ENCODE measurements at regions not wholly inside any gene's neighbourhood (a gene's known extent, or its start where the extent isn't known, plus 50 kb on each side); places are given as distances from the start of the nearest gene placed in this dataset.

DNA sequence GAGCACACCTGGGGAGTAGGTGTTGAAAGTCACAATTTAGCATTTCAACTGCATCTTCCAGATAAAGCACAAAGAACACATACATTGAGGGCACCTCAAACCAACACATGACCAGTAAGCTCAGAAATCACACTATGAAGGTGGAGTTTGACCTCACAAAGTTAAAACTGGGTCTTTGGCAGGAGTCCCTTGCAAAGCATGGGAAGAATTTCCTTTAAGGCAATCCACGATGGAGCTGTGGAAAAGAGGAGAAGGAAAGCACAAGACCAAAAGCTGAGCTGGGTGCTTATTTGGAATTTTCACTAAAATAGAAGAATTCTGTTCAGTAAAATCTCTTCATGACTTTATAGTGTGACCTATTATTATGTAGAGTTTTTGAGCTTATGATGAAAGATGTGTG is 212.9 kb upstream of the APCDD1 start:
- TF ChIP-seq EP300 (IDR thresholded peaks at IDR 0.05; ENCODE audit: borderline replicate concordance) (no peak), TCF12 (IDR thresholded peaks at IDR 0.05; ENCODE audit: low read depth) (no peak), EGR1 (IDR thresholded peaks at IDR 0.05) (no peak), YY1 (IDR thresholded peaks at IDR 0.05; ENCODE audit: low read depth) (no peak), CEBPB (IDR thresholded peaks at IDR 0.05) (no peak)

- TF ChIP-seq RAD21 (IDR thresholded peaks at IDR 0.05; ENCODE audit: low read depth), result no peak
- TF ChIP-seq TCF12 (IDR thresholded peaks at IDR 0.05; ENCODE audit: low read depth), result no peak
- 0 out of 2 replicates have a peak, but pooled peaks have one; percentile 41 for TF ChIP-seq YY1 (IDR thresholded peaks at IDR 0.05; ENCODE audit: low read depth)
- TF ChIP-seq REST (IDR thresholded peaks at IDR 0.05; ENCODE audit: low read depth), result no peak
- TF ChIP-seq NFIC (IDR thresholded peaks at IDR 0.05), result no peak
These were observed 211.3 kb upstream of the APCDD1 start for GRCh38 chr18:10242936-10243680.

DNA sequence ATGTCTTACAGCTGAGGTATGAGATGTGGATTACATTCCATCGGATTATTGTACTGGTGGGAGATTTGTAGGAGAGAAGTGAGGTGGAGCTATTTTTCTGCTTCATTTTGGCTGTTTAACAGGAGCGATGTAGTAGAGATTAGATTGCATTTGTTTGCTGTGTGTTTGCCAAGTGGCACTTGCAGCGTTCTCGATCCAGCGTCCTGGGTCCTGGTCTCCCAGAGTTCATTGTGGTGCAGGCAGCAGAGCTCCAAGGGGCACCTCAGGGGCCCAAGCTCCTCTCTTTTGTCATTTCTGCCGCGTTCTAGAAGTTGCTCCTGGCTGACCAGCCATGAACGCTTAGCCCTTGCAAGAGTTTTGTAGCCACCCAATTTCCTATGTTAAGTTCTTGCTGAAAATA is 210.1 kb upstream of the APCDD1 start:
- no peak for TF ChIP-seq EP300 (IDR thresholded peaks at IDR 0.05; ENCODE audit: borderline replicate concordance)
- TF ChIP-seq FOXM1 (IDR thresholded peaks at IDR 0.05; ENCODE audit: borderline replicate concordance, low read depth), result no peak
- no peak for TF ChIP-seq USF1 (IDR thresholded peaks at IDR 0.05)
- no peak for TF ChIP-seq TCF12 (IDR thresholded peaks at IDR 0.05; ENCODE audit: low read depth)
- TF ChIP-seq RAD21 (IDR thresholded peaks at IDR 0.05; ENCODE audit: low read depth), result no peak
- no peak for TF ChIP-seq CREB1 (IDR thresholded peaks at IDR 0.05; ENCODE audit: low read depth)
- TF ChIP-seq TEAD4 (IDR thresholded peaks at IDR 0.05), result no peak

DNA sequence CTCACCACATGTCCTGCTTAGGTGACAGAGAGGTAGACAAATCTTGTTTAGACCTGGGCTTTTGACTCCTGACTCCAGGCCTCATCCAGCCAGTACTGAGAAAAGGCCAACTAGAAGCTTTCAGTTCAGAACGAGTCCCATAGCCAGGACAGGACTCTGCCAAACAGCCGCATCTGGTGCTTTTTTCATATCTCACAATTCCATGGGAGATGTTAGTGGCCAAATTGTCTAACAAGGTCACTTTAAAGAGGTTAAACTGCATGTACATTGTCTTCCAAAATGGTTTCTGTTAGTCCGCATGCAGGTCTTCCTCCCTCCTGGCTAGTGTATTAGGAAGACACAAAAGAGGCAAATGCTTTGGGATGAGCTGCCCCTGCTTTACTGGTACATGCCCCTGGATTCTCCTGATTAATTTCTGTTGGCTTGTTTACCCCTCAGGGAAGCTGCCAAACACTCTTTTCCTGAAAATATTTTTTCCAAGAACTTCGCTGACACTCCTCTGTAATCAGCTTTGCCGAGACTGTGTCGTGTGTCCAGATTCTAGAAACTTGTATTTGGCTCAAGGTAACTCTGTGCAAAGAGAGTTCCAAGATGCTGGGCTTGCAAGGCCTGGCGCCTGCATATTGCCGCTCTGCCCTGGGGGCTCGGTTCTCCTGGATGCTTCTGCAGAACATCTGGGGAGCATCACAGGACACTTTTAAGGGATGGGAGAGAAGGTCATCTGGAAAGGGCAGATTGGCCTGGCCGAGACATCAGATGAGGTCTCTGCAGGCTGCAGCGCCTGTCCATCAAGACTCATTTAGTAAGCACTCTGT is 209.2 kb upstream of the APCDD1 start:
- TF ChIP-seq MAX (IDR thresholded peaks at IDR 0.05) (no peak), EGR1 (IDR thresholded peaks at IDR 0.05) (no peak), ZBTB7A (IDR thresholded peaks at IDR 0.05; ENCODE audit: low read depth) (no peak), EP300 (IDR thresholded peaks at IDR 0.05; ENCODE audit: borderline replicate concordance) (no peak), FOXM1 (IDR thresholded peaks at IDR 0.05; ENCODE audit: borderline replicate concordance, low read depth) (no peak), TCF12 (IDR thresholded peaks at IDR 0.05; ENCODE audit: low read depth) (no peak), CEBPB (IDR thresholded peaks at IDR 0.05) (no peak), CREB1 (IDR thresholded peaks at IDR 0.05; ENCODE audit: low read depth) (no peak), USF1 (IDR thresholded peaks at IDR 0.05) (no peak), TEAD4 (IDR thresholded peaks at IDR 0.05) (no peak), TAF1 (IDR thresholded peaks at IDR 0.05; ENCODE audit: low read depth) (no peak)

GRCh38 chr18:10245846-10246175 is 208.6 kb upstream of the APCDD1 start:
- TF ChIP-seq FOXM1 (IDR thresholded peaks at IDR 0.05; ENCODE audit: borderline replicate concordance, low read depth), result no peak
- no peak for TF ChIP-seq REST (IDR thresholded peaks at IDR 0.05; ENCODE audit: low read depth)
- TF ChIP-seq CEBPB (IDR thresholded peaks at IDR 0.05), result no peak
- TF ChIP-seq EP300 (IDR thresholded peaks at IDR 0.05; ENCODE audit: borderline replicate concordance), result no peak
- no peak for TF ChIP-seq RAD21 (IDR thresholded peaks at IDR 0.05; ENCODE audit: low read depth)

DNA sequence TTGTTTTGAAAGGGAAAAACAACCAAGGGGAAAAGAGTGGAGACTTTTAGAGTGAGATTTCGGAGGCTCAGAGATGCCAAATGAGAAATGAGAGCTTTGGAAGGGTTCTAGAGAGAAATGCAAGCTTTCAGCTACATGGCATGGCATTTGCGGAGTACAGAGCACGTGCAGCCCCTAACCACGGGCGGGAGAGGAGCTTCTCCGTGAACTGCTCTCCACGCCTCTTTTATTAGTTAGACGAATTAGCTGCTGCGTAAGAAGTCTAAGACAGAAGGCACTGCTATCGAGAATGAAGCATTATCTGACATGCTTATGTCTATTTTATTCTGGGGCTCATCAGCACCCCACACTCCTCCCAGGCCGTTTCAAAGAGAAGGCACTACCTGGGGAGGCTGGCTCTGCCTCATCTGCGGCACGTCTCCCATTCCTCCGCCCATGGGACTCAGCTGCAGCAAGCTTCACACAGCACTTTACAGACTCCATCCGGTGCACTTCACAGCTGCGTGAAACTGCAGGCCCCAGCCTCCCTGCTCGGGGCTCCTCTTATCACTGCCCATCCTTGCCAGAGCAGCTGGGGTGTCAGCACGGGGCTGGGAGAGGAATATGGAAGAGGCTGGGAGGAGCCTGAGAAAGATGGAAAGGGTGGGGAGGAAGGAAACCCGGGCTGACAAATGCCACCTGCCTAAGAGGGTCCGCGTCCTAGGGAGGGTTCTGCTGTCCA is 207.3 kb upstream of the APCDD1 start:
- no peak for TF ChIP-seq YY1 (IDR thresholded peaks at IDR 0.05; ENCODE audit: low read depth)
- no peak for TF ChIP-seq ZBTB7A (IDR thresholded peaks at IDR 0.05; ENCODE audit: low read depth)
- no peak for TF ChIP-seq CREB1 (IDR thresholded peaks at IDR 0.05; ENCODE audit: low read depth)
- TF ChIP-seq EP300 (IDR thresholded peaks at IDR 0.05; ENCODE audit: borderline replicate concordance), result no peak
- no peak for TF ChIP-seq CEBPB (IDR thresholded peaks at IDR 0.05)
- no peak for TF ChIP-seq NFIC (IDR thresholded peaks at IDR 0.05)
- TF ChIP-seq REST (IDR thresholded peaks at IDR 0.05; ENCODE audit: low read depth), result no peak
- no peak for TF ChIP-seq TAF1 (IDR thresholded peaks at IDR 0.05; ENCODE audit: low read depth)
- TF ChIP-seq TEAD4 (IDR thresholded peaks at IDR 0.05), result no peak

Data from Ishikawa (cell line).